M059J (cell line): ENCODE measurements at regions not wholly inside any gene's neighbourhood (a gene's known extent, or its start where the extent isn't known, plus 50 kb on each side); places are given as distances from the start of the nearest gene placed in this dataset.

Experiments
- DNase-seq: peaks from one replicate; pipeline ENCODE4 v3.0.0-alpha.2; 2012; ENCODE audit warnings: low read depth

DNA sequence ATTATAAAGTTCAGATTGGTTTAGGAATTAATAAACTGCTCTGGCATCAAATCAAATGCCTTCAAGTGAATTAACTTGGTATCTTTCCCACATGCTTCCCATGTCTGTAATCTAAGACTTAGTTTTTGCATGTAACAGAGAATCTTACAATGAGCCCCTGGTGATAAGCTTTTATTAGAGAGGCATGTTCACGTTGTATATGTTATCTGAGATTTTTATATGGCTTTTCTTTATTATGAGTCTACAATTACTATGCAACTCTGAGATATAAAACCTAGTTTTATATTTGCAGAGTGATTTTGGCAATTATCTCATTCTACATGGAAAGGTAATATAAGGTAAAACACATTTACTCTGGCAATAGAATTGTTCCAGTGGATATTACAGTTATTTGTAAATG, 1578.4 kb upstream of the IGFBP7 start:
- no peak for DNase-seq

- DNase-seq = no peak
Observed at GRCh38 chr4:58679886-58680285, 1569.7 kb upstream of the IGFBP7 start.

GRCh38 chr4:58679051-58679450, 1568.9 kb upstream of the IGFBP7 start:
- no peak for DNase-seq

- no peak for DNase-seq
Observed at GRCh38 chr4:58669783-58670182, 1559.6 kb upstream of the IGFBP7 start.

- no peak for DNase-seq
Observed at GRCh38 chr4:58665649-58666048, 1555.5 kb upstream of the IGFBP7 start.

- DNase-seq = no peak
Observed at GRCh38 chr4:58658701-58659100, 1548.5 kb upstream of the IGFBP7 start.

DNA sequence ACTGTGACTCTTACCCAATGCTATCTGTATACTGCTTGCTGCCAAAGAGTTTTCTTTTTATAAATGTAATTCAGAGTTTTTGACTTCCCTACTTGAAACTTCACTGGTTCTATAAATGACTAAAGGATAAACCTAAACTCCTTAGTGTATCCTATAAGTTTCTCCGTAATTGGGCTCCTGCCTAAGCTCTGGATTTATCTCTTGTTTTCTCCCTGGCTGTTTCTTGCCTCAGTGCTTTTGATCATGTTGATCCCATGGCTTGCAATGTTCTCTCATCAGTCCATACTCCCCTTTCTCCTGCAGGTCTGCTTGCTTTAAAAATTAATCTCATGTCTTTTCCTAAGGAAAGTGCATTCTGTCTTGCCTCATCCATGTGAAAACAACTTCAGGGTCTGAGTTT, 1543.1 kb upstream of the IGFBP7 start:
- DNase-seq = no peak

DNA sequence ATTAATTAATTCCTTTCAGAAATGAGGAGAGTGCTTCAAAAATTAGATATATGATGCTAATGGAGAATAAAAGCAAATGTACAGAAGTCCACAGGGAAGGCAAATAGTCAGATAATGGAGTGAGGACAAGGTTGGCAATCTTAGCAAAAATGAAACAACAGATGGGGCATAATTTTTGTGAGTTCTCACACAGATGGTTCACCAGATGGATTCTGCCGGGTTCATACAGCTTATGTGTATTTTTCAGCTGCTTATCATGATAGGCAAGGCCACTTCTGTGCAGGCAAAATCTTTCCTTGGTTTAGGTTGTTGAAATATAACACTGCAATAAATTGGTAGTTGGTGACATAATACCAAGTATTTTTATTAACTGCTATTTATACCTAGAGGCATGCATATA, 1539.0 kb upstream of the IGFBP7 start:
- no peak for DNase-seq

DNA sequence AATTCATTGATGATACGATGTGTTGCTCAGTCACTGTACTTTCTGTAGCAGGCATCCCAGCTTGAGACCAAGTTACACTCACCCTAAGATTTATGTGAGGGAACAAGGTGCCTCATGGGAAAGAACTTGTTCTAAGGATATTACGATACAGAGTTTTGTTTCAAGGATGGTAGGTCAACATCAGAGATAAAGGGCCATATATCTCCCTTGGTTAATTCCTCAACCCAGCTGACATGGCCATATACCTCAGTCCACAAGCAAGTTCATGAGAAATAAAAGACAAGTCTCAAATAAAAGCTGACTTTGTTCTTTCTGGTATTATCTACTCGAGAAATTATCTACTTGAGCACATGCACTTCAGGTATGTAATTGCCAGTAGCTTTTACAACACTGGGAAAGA, 1535.9 kb upstream of the IGFBP7 start:
- no peak for DNase-seq

DNA sequence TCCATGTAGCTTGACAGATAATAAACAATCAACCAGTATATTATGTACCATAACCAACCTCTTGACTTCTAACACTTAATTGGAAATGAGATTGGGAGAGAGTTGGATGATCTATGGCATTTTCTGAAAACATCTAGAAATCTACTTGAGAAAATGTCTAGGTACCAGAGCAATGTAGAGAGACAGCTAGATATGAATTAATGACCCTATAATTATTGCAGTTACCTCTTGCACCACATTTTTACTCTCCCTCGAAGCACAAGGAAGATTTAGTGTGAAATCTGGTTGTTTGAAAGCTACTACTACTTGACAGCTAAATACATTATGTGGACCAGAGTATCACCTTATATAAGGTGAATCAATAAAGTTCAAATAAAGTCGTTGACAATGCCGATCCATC, 1534.4 kb upstream of the IGFBP7 start:
- DNase-seq = no peak

- DNase-seq = no peak
Observed at GRCh38 chr4:58636381-58636780, 1526.2 kb upstream of the IGFBP7 start.

- no peak for DNase-seq
Observed at GRCh38 chr4:58617226-58617625, 1507.0 kb upstream of the IGFBP7 start.

- DNase-seq = no peak
Observed at GRCh38 chr4:58611012-58611411, 1500.8 kb upstream of the IGFBP7 start.

GRCh38 chr4:58606303-58606702, 1496.1 kb upstream of the IGFBP7 start:
- DNase-seq = no peak

GRCh38 chr4:58603951-58604350, 1493.8 kb upstream of the IGFBP7 start:
- no peak for DNase-seq

GRCh38 chr4:58602731-58603359, 1492.7 kb upstream of the IGFBP7 start:
- DNase-seq = no peak

- DNase-seq = no peak
Observed at GRCh38 chr4:58602022-58602421, 1491.8 kb upstream of the IGFBP7 start.

- no peak for DNase-seq
Observed at GRCh38 chr4:58600290-58600689, 1490.1 kb upstream of the IGFBP7 start.

DNA sequence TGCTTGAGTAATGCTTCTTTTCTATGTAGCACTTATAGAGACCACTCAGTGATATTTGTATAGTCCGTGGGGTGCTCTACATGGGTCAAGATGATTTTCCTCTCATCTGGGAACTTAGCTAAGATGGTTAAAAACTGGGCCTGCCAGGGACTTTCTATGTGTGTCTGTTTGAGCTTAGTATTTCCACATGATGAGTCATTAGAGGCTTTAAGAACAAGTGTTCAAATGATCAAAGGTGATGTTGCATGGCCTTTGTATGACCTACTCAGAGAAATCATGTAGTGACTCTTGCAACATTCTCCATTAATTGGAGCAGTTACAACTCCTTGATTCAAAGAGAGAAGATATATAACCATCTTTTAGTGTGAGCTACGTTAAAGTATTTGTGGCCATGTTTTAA, 1480.5 kb upstream of the IGFBP7 start:
- no peak for DNase-seq

GRCh38 chr4:58587856-58588255, 1477.7 kb upstream of the IGFBP7 start:
- peak; percentile 5 for DNase-seq

GRCh38 chr4:58566260-58566659, 1456.1 kb upstream of the IGFBP7 start:
- DNase-seq = no peak

DNA sequence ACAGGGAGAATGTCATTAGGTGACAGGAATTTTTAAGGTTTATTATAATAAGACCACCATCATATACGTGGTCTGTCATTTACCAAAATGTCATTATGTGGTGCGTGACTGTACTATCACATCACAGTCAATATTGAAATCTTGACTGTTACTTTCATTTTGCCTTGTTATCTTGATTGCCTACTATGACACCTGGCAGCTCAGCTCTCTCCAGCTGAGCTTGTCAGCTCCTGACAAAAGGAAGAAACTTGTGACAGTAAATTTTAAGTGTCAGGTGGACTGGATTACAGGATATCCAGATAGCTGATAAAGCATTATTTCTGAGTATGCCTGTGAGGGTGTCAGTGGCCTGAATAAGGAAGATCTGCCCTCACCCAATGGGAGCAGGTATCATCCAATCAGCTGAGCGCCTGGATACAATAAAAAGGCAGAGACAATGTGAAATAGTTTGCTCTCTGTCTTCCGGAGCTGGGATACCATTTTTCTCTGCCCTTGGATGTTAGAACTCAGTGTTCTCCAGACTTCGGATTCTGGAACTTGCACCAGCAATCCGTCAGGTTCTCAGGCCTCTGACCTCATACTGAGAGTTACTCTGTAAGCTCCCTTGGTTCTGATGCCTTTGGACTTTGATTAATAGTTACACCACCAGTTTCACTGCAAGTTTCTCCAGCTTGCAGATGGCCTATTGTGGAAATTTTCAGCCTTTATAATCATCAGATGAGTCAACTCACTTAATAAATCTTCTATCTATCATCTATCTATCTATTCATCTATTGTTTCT, 1454.7 kb upstream of the IGFBP7 start:
- no peak for DNase-seq

GRCh38 chr4:58561170-58561569, 1451.0 kb upstream of the IGFBP7 start:
- no peak for DNase-seq

- DNase-seq = no peak
Observed at GRCh38 chr4:58560736-58561135, 1450.6 kb upstream of the IGFBP7 start.
